GM18511 (cell line): ENCODE measurements at regions not wholly inside any gene's neighbourhood (a gene's known extent, or its start where the extent isn't known, plus 50 kb on each side); places are given as distances from the start of the nearest gene placed in this dataset.

Experiments
- ATAC-seq: cut with Tn5 transposase; IDR thresholded peaks from one replicate; pipeline ENCODE4 v1.9.1; 2021; ENCODE audit warnings: mild to moderate bottlenecking, moderate library complexity; ENCODE audit not compliant: unreplicated experiment

GRCh38 chr9:71590362-71590761 is 178.0 kb downstream of the CEMIP2 start:
- no peak for ATAC-seq

- no peak for ATAC-seq
These were observed 178.7 kb downstream of the CEMIP2 start for GRCh38 chr9:71589612-71590011.

DNA sequence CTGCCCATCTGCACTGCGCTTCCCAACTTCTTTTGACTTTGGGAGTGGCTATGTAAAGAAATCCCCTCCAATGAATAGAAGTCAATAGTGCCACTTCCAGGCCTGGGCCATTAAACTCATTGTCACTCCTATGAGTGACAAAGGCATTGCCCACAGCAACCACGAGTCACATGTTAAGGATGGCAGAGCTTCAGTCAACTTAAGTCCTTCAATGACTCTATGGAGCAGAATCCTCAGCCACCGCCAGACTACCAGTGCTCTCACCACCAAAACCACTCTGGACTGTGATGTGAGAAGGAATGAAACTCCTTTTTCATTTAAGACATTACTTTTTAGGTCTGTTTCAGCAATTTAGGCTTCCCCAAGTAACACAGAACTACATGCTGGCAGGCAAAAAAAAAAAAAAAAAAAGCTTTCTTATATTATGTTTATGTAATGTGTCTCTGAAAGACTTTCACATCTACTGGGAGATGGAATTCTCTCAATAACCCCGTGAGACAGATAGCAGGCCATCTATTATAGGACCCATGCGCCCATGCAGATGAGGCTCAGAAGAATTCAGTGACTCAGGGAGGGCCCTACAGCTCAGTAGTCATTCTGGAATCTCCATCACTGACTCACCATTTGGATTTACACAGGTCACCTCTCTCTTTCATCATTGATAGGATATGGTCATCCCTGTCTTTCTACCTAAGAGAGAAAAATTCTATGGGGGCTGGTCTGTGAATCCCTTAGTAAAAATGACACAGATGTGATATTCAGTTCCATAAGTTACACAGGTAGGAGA is 180.5 kb downstream of the CEMIP2 start:
- no peak for ATAC-seq

- no peak for ATAC-seq
These were observed 184.5 kb downstream of the CEMIP2 start for GRCh38 chr9:71583792-71584191.

- ATAC-seq: no peak
These were observed 186.0 kb downstream of the CEMIP2 start for GRCh38 chr9:71582347-71582746.

GRCh38 chr9:71581101-71581500 is 187.2 kb downstream of the CEMIP2 start:
- no peak for ATAC-seq

- no peak for ATAC-seq
These were observed 197.1 kb downstream of the CEMIP2 start for GRCh38 chr9:71571186-71571585.

- ATAC-seq: no peak
These were observed 200.4 kb downstream of the CEMIP2 start for GRCh38 chr9:71567890-71568289.

DNA sequence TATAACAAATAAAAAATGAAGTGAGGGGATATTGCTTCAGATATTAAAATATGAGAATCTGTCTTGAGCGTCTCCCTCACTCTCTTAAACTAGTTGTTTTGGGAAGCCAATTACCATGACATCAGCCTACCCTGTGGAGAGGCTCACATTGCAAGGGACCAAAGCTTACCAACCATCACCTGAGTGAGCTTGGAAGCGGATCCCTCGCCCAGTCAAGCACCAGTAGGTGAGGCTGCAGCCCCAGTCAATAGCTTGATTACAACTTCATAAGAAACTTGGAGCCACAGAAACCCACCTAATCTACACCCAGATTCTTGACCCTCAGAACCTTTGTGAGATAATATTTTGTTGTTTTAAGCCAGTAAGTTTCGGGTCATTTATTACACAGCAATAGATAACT is 206.2 kb downstream of the CEMIP2 start:
- no peak for ATAC-seq

GRCh38 chr9:71557310-71557709 is 211.0 kb downstream of the CEMIP2 start:
- ATAC-seq: no peak

DNA sequence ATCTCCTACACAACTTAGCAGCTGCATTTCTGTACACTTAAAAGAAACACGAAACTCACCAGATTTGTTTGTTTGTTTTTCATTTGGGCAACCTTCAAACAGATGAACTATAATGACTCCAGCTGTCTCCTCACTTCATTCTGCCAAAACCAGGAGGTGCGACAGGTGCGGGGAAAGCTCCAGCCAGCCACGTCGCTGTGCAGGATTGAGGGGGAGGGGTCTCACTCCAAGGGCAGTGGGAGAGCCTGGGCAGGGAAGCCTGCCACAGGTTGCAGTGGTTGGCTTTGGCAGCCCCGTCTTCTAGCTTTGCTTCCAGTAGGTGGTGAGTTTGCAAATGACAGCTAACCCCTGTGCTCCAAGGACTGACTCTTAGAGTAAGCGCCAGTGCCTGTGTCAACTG is 215.8 kb downstream of the CEMIP2 start:
- no peak for ATAC-seq

DNA sequence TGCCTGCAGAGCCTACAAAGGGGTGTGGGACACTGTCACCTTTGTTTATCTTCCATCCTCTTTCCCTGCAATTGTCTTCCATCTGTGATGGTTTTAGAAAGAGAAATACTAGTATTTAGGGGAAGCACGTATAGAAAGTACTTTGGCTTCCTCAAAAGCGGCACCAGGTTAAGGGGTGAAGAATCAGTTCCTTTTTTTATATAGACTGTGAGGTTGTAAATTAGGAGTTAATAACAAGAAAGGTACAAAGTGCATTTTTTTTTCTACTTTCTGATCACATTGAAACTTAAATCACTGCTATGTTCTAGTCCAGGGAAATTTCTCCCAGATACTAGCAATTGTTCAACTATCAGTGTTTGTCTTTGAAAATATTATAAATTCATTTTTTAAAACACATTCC is 219.3 kb downstream of the CEMIP2 start:
- ATAC-seq: peak; percentile 94

- peak; percentile 32 for ATAC-seq
These were observed 223.8 kb downstream of the CEMIP2 start for GRCh38 chr9:71544464-71544863.

- ATAC-seq: no peak
These were observed 226.9 kb downstream of the CEMIP2 start for GRCh38 chr9:71541436-71541835.

- ATAC-seq: peak; percentile 87
These were observed 243.2 kb downstream of the CEMIP2 start for GRCh38 chr9:71524996-71525580.

DNA sequence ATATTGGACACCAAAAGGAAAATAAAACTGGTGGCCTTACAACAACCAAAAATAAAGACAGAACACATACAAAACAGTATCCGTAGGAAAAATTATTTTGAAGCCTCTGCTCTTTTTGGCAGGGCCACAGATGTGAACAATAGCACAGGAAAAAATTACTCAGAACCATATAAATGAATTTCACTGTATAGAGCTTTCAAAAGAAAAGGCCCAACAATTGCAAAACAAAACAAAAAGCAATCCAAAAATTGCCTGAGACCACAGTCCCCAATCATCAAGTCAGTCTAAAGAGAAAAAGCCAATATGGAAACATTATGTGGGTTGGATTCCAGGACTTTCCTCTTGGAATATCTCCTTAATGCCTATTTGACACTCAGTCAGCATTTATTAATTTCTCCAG is 243.8 kb downstream of the CEMIP2 start:
- no peak for ATAC-seq

DNA sequence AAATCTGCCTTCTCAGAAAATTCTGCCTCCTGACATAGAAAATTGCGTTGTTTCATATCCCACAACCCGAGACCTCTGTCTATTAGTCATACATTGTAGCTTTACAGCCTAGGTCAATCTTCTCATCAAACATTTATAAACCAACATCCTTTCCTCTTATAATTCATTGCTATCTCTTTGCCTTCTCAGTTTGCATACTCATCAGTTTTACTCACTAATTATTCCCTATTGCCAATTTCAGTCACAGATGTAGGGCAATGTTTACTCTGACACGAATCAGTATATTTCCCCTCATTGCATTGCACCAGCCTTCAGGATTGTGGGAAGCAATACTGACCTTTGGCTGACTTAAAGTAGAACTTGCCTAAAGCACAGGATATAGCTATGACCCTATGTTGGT is 247.2 kb downstream of the CEMIP2 start:
- ATAC-seq: no peak

GRCh38 chr9:71519098-71519696 is 249.1 kb downstream of the CEMIP2 start:
- ATAC-seq: no peak

GRCh38 chr9:71518045-71518827 is 250.1 kb downstream of the CEMIP2 start:
- ATAC-seq: no peak

DNA sequence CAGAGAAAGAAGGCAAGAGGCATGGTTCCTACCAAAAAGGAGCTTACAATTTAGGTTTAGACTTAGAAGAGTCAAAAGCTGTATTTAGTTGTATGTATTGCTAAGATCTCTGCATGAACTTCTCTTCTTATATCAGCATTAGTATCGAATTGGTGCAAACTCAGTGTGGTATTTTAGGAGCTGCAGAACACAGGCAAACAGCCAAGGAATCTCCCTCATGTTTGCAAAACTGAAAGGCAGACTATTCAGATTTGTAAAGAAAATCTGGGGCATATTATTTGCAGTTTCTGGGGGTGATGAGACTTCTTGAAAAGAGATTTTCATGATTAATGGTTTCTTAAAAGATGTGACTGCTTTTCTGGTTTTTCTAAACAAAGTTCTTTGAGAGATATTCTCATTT is 252.7 kb downstream of the CEMIP2 start:
- ATAC-seq: no peak

GRCh38 chr9:71515107-71515506 is 253.2 kb downstream of the CEMIP2 start:
- no peak for ATAC-seq
